ENCODE measurements at regions not wholly inside any gene's neighbourhood (a gene's known extent, or its start where the extent isn't known, plus 50 kb on each side); places are given as distances from the start of the nearest gene placed in this dataset.

DNA sequence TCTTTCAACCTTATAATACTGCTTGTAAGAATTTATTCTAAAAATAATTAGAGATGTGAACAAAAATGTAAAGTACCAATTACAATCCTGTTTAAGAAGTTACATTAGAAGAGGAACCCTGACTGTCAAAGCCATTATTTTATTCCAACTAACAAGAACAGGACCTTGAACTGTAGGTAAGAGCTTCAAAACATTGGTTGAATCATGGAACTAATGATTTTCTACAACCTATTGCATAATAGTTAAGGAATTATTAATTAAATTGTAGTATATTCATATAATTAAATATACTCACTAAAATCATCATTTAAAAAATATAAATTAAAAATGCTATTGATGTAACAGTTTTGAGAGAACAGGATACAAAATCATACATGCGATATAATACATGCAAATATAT, 649.4 kb upstream of the KIRREL3 start:
- no peak for DNase-seq (ENCODE audit: low spot score)

- no peak for DNase-seq (ENCODE audit: low spot score)
These were observed 648.5 kb upstream of the KIRREL3 start for GRCh38 chr11:127649071-127649470.

DNA sequence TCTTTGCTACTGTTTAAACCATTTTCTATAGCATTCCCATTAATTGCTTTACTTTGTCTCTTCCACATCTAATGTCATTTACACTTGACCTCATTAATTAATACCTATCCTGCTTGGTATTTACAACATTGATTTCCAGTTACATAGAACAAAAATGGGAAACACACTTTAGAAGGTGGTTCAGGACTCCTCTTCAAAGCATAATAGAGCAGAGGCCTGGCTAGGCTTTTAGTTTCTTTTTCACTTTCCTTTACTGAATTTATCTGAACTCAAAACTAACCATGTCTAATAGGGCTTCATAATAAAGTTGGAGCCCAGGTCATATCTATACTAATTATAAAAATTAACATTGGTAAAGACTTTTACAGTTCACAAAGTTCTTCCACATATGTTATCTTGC, 648.0 kb upstream of the KIRREL3 start:
- no peak for DNase-seq (ENCODE audit: low spot score)

DNA sequence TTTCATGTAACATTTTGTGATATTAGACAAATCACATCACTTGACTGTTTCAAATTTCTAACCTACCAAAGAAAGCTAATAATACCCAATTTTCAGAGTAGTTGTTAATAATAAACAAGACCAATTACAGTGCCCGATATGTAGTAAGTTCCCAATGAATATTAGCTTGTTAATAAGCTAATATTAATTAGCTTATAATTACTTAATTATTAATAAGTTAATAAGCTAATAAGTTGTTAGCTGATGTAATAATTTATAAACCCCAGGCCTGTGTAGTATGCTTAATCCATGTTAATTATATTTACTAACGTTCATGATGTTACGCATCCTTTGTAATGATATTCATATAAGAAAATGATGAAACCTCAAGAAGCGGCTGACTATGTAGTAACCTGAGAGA, 643.8 kb upstream of the KIRREL3 start:
- DNase-seq (ENCODE audit: low spot score) = no peak

DNA sequence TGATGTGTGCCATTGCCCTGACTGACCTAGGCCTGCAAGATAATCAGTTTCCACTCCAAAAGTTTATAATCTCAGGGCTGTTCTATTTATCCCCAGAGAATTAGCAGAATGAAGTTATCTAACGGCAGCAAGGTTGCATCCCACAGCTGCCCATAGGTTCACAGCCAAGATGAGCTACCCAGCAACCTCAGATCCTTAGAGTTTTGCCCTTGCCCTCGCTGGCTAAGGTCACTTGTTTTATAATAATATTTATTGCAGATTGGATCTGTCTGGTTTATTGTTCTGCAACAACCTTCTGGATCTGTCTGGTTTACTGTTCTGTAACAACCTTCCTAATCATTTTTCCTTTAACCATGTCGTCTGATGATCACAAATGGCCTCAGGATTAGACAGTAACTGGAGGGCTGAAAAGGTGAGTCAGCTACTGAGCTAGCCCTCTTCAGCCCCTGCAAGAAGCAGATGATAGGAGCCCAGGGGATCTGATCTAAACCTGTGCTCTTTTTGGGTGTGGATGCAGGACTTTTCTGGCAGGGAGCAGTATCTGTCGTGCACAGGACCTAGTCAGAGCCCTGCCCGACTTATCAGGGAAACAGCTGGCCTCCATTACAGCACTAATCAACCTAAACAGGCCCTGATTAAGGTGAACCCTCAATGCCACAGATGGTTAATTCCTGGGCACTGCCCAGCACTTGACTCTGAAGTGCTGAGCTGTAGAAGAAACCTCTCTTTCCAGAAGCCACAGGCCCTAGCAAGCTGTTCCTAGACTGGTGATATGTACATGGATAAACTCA, 642.9 kb upstream of the KIRREL3 start:
- DNase-seq (ENCODE audit: low spot score) = no peak

DNA sequence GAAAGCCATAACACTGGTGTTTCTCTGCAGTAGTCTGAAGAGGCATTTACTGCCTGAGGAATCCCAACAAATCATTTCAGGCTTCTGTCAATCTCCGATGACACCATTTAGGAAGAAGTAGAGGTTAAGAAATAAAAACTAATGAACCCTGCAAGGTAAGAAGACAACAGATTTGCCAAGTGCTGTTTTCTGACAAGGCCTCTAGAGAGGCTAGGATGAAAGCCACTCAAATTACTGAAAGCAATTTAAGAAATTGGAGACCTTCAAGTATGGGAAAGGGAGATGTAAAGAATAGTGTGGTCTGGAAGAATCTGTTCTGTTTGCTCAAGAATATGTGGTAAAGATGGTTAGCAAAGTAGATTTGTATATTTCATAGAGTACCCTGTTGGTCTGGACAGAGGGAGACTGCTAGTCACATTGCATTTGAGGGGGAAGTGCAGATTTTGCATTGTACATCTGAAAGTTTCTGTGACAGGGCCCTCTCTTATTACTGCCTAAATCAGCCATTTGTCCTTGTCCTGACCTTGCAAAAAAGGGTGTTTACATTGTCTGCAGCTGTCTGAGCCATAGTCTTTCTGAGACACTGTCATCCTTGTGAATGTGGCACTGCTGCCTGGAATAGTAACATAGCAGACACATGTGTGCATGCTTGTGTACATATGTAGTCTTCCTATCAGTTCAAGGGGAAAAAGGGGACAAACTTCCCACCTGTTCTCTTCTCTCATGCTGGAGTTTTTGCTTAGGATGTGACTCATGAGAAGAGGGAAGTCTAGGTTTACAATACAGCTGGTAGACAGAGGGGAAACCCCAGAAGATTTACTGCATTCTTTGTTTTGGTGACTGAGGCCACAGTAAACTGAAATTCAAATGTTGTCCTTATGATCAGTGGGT, 640.2 kb upstream of the KIRREL3 start:
- no peak for DNase-seq (ENCODE audit: low spot score)

GRCh38 chr11:127639916-127640315, 639.3 kb upstream of the KIRREL3 start:
- DNase-seq (ENCODE audit: low spot score) = no peak

- no peak for DNase-seq (ENCODE audit: low spot score)
These were observed 632.6 kb upstream of the KIRREL3 start for GRCh38 chr11:127632976-127633680.

GRCh38 chr11:127632546-127632945, 632.0 kb upstream of the KIRREL3 start:
- no peak for DNase-seq (ENCODE audit: low spot score)

DNA sequence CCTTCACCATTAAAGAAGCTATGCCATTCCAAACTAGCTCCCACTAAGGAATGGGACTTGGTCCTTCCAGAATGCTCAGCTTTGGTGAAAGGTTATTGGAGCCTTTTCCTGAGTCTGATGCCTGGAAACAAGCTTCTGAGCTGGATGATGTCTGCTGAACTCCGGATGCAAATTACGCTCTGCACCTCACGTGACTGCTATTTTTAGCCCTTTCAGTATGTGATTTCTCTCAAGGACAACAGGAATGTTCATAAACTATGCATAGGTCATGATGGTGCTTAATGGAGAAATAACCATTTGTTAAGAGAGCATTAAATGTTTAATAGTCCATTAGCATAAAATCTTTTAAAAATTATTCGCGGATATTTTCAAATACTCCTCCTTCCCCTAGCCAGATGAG, 631.4 kb upstream of the KIRREL3 start:
- DNase-seq (ENCODE audit: low spot score) = no peak

DNA sequence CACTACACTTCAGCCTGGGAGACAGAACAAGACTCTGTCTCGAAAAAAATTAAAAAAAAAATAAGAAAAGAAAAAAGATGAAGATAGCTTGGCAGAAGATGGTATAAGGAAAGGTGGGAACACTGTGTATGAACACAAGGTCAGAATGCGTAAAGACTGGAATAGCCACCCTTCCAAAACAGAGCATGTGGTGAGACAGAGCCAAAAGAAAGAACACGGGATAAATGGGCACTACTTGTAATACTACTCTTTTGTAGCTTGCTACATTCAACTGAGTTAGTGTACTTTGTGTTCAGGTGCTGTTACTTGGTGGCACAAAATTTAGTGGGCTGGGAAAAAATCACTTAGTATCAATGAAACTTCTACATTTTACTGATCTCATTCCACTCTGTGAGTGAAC, 628.6 kb upstream of the KIRREL3 start:
- no peak for DNase-seq (ENCODE audit: low spot score)

- DNase-seq (ENCODE audit: low spot score) = no peak
These were observed 627.9 kb upstream of the KIRREL3 start for GRCh38 chr11:127628458-127628785.

- DNase-seq (ENCODE audit: low spot score) = no peak
These were observed 627.3 kb upstream of the KIRREL3 start for GRCh38 chr11:127627629-127628457.

DNA sequence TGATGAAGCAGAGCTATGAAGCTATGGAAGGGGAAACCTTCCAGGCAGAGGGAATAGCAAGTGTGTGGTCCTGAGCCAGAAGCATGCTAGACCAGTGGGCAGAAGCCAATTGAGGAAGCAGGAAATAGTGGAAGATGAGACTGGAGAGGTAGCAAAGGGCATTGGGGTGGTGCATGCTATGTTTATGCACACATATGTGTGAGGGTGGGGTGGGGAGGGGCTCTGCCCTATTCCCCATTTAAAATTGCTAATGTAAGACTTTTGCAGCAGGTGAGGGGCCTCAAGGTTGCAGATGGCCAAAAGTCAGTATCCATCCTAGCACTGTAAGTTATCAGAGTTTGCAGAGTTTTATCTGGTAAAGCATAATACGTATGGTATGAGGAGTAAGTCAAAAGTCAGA, 626.6 kb upstream of the KIRREL3 start:
- no peak for DNase-seq (ENCODE audit: low spot score)

GRCh38 chr11:127625402-127625801, 624.8 kb upstream of the KIRREL3 start:
- no peak for DNase-seq (ENCODE audit: low spot score)

DNA sequence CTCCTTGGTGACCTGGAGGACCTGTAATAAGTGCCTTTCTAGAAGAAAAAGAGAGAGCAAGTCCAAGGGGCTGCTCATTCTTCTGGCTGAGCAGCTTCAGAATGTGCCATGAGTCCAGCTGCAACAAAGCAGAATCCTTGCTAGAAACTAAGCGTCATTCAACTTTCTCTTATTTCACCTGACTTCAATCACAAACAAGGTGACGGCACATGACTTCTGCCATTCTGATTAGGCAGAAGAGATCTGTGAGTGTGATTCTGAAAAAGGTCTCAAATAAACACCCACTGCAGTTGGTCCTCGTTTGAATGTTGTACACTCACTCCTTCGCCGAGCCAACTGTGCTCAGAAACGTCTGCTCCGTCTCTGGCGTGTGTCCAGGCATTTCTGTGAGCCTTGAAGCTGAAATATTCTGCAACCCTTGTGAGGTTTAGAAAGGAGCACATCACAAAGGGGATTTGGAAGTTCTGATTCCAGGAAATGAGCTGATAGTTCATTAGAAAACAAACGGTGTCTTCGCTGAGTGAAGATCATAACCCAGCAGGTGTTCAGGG, 623.8 kb upstream of the KIRREL3 start:
- no peak for DNase-seq (ENCODE audit: low spot score)

DNA sequence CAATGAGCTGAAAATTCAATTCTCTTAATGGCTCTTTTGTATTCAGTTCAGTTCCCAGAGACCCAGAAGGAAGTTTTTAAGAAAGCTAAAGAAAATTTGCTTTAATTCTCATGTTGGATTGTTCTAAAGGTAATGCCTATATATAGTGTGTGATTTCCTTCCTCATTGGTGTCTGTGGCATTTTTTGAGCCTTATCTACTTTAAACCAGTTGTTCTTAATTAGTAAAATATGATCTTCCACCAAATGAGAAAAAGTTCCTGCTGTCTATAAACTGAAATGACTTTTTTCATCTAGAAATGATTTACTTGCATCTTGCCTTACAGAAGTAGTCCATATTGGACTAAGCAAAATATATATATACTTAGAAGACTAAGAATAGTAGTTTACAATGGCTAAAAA, 622.1 kb upstream of the KIRREL3 start:
- DNase-seq (ENCODE audit: low spot score) = no peak

- DNase-seq (ENCODE audit: low spot score) = no peak
These were observed 620.1 kb upstream of the KIRREL3 start for GRCh38 chr11:127620671-127621070.

- DNase-seq (ENCODE audit: low spot score) = no peak
These were observed 619.4 kb upstream of the KIRREL3 start for GRCh38 chr11:127619946-127620345.

DNA sequence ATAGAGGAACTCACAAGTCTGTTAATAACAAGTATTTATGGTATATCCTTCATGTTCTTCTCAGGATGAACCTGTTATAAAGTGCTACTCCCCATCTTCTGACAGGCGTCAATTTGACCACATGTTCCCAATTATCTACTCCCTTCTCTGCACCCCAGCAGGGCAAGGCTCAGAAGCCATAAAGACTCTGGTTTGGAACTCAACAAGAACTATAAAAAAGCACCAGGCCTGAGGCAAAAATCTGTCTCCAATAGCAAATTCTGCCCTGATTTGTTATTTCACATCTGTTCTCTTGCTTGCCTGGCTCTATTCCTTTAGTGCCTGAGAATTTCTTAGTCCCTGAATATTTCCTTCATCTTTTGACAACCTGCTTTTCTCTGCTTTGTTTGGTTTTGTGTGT, 618.2 kb upstream of the KIRREL3 start:
- DNase-seq (ENCODE audit: low spot score) = no peak

DNA sequence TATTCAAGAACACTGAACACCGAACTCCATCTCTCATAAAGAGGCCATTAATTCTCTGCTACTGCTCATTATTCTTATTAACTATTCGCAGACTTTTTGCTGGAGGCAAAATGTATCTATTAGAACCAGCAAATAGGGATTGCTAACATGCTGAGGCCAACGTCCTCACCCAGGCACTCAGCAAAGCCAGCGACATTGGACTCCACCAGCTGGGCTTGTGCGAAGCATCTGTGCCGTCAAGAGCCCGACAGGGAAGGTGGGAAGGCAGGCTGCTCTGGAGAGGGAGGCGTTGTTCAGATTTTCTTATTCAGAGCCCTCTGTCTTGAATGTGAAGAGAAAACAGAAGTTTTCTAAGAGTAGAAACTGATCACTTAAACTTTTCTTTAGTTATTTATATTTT, 615.6 kb upstream of the KIRREL3 start:
- no peak for DNase-seq (ENCODE audit: low spot score)

Data from HT-29 (cell line).